NCI-H1436 treated with DMSO at 0.1 percent for 48 hours (cell line): ENCODE measurements at regions not wholly inside any gene's neighbourhood (a gene's known extent, or its start where the extent isn't known, plus 50 kb on each side); places are given as distances from the start of the nearest gene placed in this dataset.

Experiments
- DNase-seq: peaks from one replicate; lab custom pipeline; 2025; lab: John Stamatoyannopoulos, UW

DNA sequence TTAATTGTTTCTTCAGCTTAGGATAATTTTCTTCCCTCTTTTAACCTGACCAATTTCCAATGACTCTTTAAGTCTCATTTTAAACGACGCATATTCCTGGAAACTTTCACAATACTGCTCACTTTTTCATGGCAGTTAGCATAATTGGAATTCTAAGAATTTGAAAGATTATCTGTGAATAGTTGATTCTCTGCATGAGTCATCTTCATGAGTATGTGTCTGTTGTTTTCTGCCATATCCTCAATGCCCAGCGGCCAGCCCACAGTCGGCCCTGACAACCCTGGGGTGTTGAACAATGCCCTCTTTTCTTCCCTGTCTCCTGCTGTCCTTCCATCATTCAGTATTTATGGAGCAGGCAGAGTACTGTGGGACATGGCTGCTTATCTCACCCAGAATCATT is 554.2 kb downstream of the CDH26 start:
- no peak for DNase-seq

DNA sequence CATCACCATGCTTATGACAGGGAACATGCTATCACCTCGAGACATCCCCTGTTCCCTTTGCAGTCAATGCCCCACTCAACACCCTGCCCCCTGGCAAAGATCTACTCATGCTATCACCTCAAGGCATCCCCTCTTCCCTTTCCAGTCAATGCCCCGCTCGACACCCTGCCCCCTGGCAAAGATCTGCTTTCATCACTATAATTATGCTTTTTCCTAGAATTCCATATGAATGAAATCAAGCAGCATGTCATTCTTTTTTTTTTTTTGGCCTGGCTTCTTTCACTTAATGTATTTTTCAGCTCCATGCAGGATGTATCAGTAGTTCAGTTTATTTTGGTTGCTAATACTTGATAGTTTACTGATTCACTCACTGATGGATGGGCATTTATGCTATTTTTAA is 554.9 kb downstream of the CDH26 start:
- no peak for DNase-seq

GRCh38 chr20:60516442-60516841 is 558.2 kb downstream of the CDH26 start:
- no peak for DNase-seq

- DNase-seq, result no peak
Observed at GRCh38 chr20:60518022-60518421, 559.8 kb downstream of the CDH26 start.

DNA sequence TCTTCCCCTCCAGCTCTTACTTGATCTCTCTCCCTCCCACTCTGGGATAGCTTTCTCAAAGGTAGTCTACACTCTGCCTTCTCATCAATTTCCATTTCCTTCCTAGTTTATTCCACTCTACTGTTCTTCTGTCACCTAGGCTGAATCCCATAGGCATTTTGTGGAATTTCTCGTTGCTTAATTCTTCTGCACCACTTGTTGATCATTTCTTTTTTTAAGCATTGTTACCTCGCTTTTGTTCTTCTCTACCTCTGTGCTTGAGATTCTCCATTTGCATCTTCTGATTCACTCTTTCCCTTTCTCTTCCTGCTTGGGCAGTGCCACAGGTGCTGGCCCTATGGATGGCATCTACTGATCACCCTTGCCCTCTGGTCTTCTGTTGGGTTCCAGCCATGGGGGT is 567.2 kb downstream of the CDH26 start:
- no peak for DNase-seq

DNA sequence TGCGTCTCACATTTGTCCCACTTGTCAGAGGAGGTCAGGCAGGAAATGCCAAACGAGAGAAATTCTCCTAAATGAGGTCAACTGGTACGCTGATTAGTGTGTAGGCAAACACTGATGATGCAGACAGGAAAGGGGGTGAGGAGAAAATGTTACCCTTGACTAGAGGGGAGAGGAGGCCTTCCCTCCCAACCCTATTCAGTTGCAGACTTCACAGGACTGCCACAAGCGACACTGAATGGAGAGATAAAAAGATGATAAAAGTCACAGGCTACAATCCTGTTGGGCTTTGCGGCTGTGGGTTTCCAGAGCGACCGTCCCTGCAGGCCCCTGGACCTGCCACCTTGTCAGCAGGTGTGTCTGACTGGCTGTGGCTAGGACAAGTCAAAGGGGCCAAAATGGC is 569.4 kb downstream of the CDH26 start:
- no peak for DNase-seq

DNA sequence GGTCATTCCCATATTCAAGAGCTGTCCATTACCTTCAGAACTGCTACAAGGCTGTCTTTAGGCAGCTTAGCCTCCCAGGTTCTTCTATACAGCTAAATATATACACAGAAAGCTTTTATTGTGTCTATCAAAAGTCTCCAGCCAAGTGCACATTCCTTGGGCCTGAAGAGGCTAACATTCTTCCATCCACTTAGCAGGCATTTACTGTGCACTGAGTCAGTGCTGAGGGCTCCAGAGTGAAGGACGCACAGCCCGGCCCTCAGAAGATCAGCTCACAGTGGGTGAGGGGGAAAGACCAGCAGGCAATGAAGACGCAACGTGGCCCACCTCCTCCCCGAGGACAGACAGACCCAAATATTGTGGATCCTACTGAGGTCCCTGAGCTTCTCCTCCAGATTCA is 569.9 kb downstream of the CDH26 start:
- DNase-seq, result no peak

- DNase-seq, result no peak
Observed at GRCh38 chr20:60529149-60529548, 570.9 kb downstream of the CDH26 start.

GRCh38 chr20:60535211-60535610 is 577.0 kb downstream of the CDH26 start:
- DNase-seq, result no peak

GRCh38 chr20:60540591-60540990 is 582.4 kb downstream of the CDH26 start:
- DNase-seq, result no peak

DNA sequence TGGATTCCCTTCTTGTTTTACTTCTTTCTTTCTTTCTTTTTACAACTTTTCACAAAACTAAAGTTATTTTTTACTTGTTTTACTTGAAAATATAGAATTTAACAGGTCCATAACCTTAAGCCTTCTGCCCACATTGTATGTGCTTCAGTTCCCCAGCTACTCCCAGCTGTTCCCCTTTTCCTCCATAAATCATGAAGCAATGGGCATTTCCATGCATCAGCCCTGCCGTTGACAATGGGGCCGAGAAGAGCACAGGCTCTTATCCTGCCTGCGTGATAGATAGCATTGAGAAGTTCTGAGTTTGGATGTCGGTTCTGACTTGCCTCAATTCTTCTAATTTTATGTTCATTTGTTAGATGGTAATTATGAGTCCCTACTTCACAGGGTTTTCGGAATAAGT is 583.8 kb downstream of the CDH26 start:
- DNase-seq, result no peak

GRCh38 chr20:60543598-60543997 is 585.4 kb downstream of the CDH26 start:
- no peak for DNase-seq

- no peak for DNase-seq
Observed at GRCh38 chr20:60553095-60553494, 594.9 kb downstream of the CDH26 start.

DNA sequence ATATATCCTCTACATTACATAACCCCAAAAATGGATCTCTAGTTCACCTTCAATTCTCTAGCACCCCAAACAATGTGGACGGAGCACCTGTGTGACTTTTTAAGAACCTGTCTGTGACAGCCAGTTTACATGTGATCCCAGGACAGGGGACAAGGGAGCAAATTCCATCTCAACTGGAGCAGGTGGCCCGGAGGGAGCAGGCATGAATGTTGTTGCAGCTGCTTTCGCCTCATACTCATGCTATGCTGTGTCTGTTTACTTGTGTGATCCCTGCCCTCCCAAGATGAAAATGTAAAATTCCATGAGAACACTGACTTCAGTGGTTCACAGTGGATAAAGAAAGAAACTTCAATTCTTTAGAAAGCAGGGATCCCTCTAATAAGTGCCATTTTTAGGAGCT is 600.3 kb downstream of the CDH26 start:
- DNase-seq, result no peak

DNA sequence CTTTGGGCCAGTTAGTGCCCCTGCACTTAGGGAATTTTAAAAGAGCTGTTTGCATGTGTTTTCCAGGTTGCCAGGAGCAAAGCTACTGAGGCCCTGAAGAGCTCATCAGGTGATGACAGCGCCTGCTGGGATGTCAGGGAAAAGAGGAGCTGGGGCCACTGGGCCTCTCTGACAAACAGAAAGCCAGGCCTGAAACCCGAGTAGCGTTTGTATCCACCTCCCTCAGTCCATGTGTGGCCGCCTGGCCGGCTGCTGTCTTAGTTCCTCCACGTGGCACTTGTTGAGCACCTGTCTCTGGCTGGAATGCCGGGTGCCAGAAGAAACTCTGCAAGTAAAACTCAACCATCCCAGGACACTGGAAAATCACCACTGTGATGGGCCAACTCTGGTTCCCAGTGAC is 601.2 kb downstream of the CDH26 start:
- no peak for DNase-seq

DNA sequence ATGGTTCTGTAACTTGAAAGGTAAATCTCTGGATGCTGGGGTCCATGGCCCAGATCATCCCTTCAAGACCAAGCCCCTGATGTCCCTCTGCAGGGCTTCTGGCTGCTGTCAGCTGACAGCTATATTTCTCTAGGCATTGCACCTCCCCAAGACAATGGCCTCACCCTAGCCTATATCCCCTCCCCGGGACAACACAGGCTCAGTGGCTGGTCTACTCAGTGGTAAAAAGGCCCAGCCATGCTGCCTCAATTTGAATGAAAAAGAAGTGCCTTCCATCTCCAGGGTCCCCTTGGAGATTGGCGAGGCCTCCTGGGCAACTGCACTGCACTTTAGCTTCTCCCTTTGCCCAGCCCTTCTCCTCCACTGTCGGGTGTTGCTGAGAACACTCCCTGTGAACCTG is 602.8 kb downstream of the CDH26 start:
- DNase-seq, result no peak

DNA sequence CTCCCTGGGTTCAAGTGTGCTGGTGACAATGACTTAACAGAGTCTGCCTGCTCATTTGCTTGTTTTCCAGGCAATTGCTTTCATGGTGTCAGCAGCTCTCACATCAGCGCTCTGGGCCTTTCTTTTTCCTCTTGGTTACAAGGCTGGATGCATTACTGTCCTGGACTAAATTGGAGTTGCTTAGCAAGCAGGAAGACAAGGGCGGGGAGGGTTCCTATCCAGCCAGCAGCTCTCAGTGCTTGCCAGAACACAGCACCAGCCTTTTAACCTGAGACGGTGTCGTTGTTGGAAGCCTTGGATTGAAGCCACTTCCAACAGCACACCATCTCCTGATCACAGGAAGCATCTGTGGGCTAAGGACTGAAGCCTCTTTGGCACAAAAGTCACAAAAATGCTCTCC is 606.9 kb downstream of the CDH26 start:
- no peak for DNase-seq

GRCh38 chr20:60565551-60565950 is 607.3 kb downstream of the CDH26 start:
- DNase-seq, result no peak

DNA sequence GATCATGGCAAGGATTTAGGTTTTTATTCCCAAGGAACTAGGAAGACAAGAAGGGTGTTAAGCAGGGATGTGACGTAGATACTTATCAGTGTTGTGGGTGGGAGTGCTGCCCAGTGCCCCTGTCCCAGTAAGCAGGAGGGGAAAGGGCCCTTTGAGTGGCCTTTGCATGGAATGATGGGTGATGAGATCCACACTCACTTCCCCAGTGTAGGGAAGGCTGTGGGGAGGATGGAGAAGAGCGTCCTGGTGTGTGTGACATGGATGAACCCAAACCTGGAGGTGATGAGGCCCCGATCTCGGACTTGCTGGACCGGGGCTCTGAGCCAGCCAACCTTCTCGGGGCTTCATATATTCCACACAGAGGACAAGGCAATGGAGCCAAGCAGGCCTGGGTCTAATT is 610.9 kb downstream of the CDH26 start:
- DNase-seq, result no peak

DNA sequence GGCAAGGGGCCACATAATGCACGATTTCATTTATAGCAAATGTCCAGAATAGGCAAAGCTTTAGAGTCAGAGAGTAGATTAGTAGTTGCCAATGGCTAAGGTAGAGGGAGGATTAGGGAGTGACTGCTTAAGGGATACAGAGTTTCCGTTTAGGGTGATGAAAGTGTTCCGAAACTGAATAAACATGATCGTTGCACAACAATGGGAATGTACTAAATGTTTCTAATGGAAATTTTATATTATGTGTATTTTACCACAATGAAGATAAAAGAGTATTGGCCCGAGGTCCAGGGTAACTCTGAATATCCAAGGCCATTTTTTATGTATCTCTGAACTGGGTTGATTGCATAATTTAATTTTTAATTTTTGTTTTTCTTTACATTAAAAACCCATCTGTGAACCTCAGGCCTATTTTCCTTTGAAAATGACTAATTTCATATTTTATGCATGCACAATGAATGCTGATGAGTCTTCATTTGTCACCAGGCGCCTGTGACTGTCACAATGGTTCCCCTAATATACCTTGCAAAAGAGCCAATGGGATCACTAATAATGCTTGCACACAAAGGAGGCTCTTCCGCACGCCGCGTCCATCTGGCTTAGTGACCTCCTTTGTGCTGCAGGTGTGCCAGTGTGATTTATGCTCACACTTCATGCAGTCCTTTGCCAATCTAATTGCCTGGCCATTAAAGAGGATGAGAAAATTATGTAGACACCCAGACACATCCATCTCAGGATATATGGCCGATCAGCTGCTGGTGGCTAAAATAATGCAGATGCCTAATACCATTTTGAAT is 612.5 kb downstream of the CDH26 start:
- DNase-seq, result peak; percentile 60

DNA sequence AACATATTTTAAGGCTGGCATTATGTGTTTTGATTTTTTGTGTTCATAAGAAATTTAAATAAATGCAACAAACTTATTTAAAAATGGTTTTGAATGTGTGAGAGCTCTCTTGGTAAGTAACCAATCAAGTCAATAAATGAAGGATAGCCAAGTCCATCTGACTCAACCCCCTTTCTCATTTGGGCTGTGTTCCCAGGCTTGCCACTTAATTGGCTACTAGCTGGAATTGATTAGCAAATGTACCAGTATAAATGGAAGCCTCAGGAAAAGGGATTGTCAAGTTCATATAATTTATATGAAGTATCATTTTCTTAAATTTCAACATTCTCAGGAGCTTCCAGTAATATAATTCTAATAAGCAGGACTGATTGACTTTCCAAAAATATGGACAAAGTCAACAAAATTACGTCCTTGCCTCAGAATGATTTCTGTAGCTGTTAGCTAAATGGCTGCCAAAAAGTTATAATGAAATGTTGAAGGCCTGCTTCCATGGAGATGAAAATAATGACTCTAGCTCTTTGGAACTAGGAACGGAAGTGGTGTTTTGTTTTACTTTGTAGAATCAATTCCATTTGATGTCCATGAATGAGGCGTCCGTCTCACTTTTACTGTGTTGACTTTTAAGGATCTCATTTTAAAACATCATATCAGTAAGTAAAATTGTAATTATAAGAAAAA is 614.9 kb downstream of the CDH26 start:
- peak; percentile 77 for DNase-seq

DNA sequence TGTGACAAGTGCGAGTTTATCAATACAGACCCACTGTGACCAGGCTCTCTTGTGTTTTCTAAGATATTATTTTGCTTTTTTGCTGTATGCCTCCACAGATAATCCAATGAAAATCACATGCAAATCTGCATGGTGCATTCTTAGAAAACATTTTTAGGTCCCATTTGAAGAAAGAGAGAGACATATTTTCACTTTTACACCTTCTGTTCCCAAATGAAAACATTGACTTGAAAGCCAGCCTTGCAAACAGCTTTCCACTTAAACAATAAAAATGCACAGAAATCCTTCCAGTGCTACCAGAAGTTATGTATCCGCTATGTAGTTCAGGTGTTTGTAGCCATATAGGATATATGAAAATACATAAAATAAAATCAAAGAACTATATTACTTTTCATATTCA is 618.0 kb downstream of the CDH26 start:
- no peak for DNase-seq

DNA sequence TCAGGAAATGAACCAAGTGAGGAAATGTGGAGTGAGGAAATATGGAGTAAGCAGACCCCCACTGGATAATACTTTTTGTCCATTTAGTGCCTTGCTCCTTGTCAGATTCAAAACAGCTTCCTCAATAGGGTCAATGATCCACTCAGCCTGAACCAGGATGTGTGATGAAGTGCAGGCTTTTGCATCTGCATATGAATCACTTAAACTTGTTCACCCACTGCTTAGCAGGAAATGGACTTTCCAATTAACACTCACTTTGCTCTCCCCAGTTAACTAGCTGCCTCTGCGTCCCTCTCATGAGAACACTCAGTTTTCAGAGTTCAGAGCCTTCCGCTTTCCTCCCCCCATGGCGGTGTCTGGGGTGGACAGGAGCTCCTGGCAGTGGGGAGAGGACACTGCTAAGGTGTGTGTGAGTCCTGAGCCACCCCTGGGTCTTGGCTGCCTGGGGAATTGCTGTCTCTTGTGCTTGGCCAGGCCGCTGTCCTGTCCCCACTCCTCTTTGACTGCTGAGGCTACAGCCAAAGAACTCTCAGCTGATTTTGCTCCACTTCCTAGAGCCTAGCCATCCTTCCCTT is 621.8 kb downstream of the CDH26 start:
- no peak for DNase-seq
